Natural killer cell treated with Interleukin-12 subunit alpha and Interleukin-12 subunit beta and Interleukin-15 and Interleukin-18, amount 100 ng/mL, for 72 hours (primary cell): ENCODE measurements at regions not wholly inside any gene's neighbourhood (a gene's known extent, or its start where the extent isn't known, plus 50 kb on each side); places are given as distances from the start of the nearest gene placed in this dataset.
"Not testable (repeated sequence)": the region's sequence is repeated elsewhere in the genome, so short reads cannot be mapped to it uniquely, and the experiment has no call there.

Experiments
- ATAC-seq, 2 donors: fragments of 150-1000 bp; cut with Tn5 transposase in 1 of 2; sonication (Bioruptor Pico), chemical (Tn5 transposase) in 1 of 2; 2 replicates each; pipeline ENCODE4 v1.10.0; 2021
- DNase-seq: peaks from one replicate; pipeline ENCODE4 v3.0.0; 2022; ENCODE audit warnings: low spot score
- H3K27ac Mint-ChIP-seq, 2 donors: 1 replicate in 1 of 2; 2 replicates in 1 of 2; pipeline ENCODE4 v1.8.0; 2022; ENCODE audit warnings: mixed read lengths in 2 of 2, mild to moderate bottlenecking in 1 of 2, moderate library complexity in 1 of 2
- H3K27me3 Mint-ChIP-seq, 2 donors: 1 replicate in 1 of 2; 2 replicates in 1 of 2; pipeline ENCODE4 v1.8.0; 2022; ENCODE audit warnings: mixed read lengths in 2 of 2
- H3K36me3 Mint-ChIP-seq: one replicate; pipeline ENCODE4 v1.8.0; 2022; ENCODE audit warnings: mixed read lengths
- H3K4me1 Mint-ChIP-seq, 2 donors: 1 replicate in 1 of 2; 2 replicates in 1 of 2; pipeline ENCODE4 v1.8.0; 2022; ENCODE audit warnings: low read depth in 2 of 2, mixed read lengths in 2 of 2, mild to moderate bottlenecking in 1 of 2
- H3K4me3 Mint-ChIP-seq: one replicate; pipeline ENCODE4 v1.8.0; 2022; ENCODE audit warnings: mixed read lengths
- H3K9me3 Mint-ChIP-seq: 2 replicates; pipeline ENCODE4 v1.8.0; 2022; ENCODE audit warnings: mixed read lengths

- H3K4me1 Mint-ChIP-seq: peaks cover 11 to 14% of the 10 kb centered on the region in 2 donors
- not testable (repeated sequence) for H3K27me3 Mint-ChIP-seq, H3K4me3 Mint-ChIP-seq, H3K36me3 Mint-ChIP-seq, ATAC-seq, H3K9me3 Mint-ChIP-seq, H3K27ac Mint-ChIP-seq, DNase-seq
Measured at GRCh38 chr5:124966741-124967140, 220.3 kb upstream of the ZNF608 start.

GRCh38 chr5:124970381-124970780, 223.9 kb upstream of the ZNF608 start:
- H3K4me3 Mint-ChIP-seq, DNase-seq, ATAC-seq, H3K27me3 Mint-ChIP-seq, H3K27ac Mint-ChIP-seq, H3K4me1 Mint-ChIP-seq, H3K36me3 Mint-ChIP-seq, H3K9me3 Mint-ChIP-seq: not testable (repeated sequence)

GRCh38 chr5:124972703-124973102, 226.3 kb upstream of the ZNF608 start:
- no peak overlapping the region for H3K27ac Mint-ChIP-seq
- no peaks in the 10 kb centered on the region for H3K9me3 Mint-ChIP-seq
- H3K4me3 Mint-ChIP-seq: no peak overlapping the region
- H3K27me3 Mint-ChIP-seq: no peaks in the 10 kb centered on the region
- DNase-seq (no peak), ATAC-seq (no peak)
- peaks cover 0 to 4% of the 10 kb centered on the region in 2 donors for H3K4me1 Mint-ChIP-seq
- no peaks in the 10 kb centered on the region for H3K36me3 Mint-ChIP-seq

GRCh38 chr5:124973661-124974060, 227.2 kb upstream of the ZNF608 start:
- peaks cover 0 to 4% of the 10 kb centered on the region in 2 donors for H3K4me1 Mint-ChIP-seq
- no peaks in the 10 kb centered on the region for H3K36me3 Mint-ChIP-seq
- H3K27ac Mint-ChIP-seq: peak overlapping the region in 1 of 2 donors; percentile 56
- no peak for ATAC-seq
- H3K4me3 Mint-ChIP-seq: no peak overlapping the region
- DNase-seq: no peak
- no peaks in the 10 kb centered on the region for H3K9me3 Mint-ChIP-seq
- H3K27me3 Mint-ChIP-seq: no peaks in the 10 kb centered on the region

GRCh38 chr5:124976086-124976485, 229.6 kb upstream of the ZNF608 start:
- H3K4me3 Mint-ChIP-seq: no peak overlapping the region
- H3K36me3 Mint-ChIP-seq: no peaks in the 10 kb centered on the region
- ATAC-seq: peak in 1 of 2 donors; percentile 33
- H3K27ac Mint-ChIP-seq: no peak overlapping the region
- no peaks in the 10 kb centered on the region for H3K9me3 Mint-ChIP-seq
- H3K27me3 Mint-ChIP-seq: no peaks in the 10 kb centered on the region
- no peak for DNase-seq
- peaks cover 0 to 16% of the 10 kb centered on the region in 2 donors for H3K4me1 Mint-ChIP-seq

GRCh38 chr5:124979251-124979650, 232.8 kb upstream of the ZNF608 start:
- Mint-ChIP-seq H3K4me1 (peaks cover 0 to 20% of the 10 kb centered on the region in 2 donors), H3K9me3 (no peaks in the 10 kb centered on the region), H3K4me3 (no peak overlapping the region), H3K27ac (peak overlapping the region in 1 of 2 donors; percentile 85), H3K36me3 (no peaks in the 10 kb centered on the region), H3K27me3 (no peaks in the 10 kb centered on the region)
- ATAC-seq (no peak), DNase-seq (no peak)

- DNase-seq (no peak), ATAC-seq (peak in 1 of 2 donors; percentile 62)
- H3K9me3 Mint-ChIP-seq: no peaks in the 10 kb centered on the region
- H3K4me1 Mint-ChIP-seq: peaks cover 0 to 23% of the 10 kb centered on the region in 2 donors
- H3K4me3 Mint-ChIP-seq: no peak overlapping the region
- H3K27ac Mint-ChIP-seq: peak overlapping the region; percentile 29 to 85
- H3K27me3 Mint-ChIP-seq: no peaks in the 10 kb centered on the region
- no peaks in the 10 kb centered on the region for H3K36me3 Mint-ChIP-seq
Measured at GRCh38 chr5:124980163-124980941, 233.9 kb upstream of the ZNF608 start.

GRCh38 chr5:124981901-124982300, 235.5 kb upstream of the ZNF608 start:
- Mint-ChIP-seq H3K27me3 (no peaks in the 10 kb centered on the region), H3K4me1 (peaks cover 4 to 33% of the 10 kb centered on the region in 2 donors), H3K27ac (peak overlapping the region in 1 of 2 donors; percentile 52), H3K4me3 (no peak overlapping the region), H3K9me3 (peaks cover 7% of the 10 kb centered on the region), H3K36me3 (no peaks in the 10 kb centered on the region)
- no peak for ATAC-seq
- DNase-seq: no peak

- ATAC-seq (no peak), DNase-seq (no peak)
Measured at GRCh38 chr5:124986170-124986569, 239.7 kb upstream of the ZNF608 start.

GRCh38 chr5:124986667-124987066, 240.2 kb upstream of the ZNF608 start:
- H3K9me3 Mint-ChIP-seq: peaks cover 7% of the 10 kb centered on the region

More at GRCh38 chr5:124986170-124986569, 239.7 kb upstream of the ZNF608 start:
- Mint-ChIP-seq H3K36me3 (no peaks in the 10 kb centered on the region), H3K9me3 (peaks cover 7% of the 10 kb centered on the region), H3K27ac (peak overlapping the region in 1 of 2 donors; percentile 68), H3K4me3 (no peak overlapping the region), H3K4me1 (peaks cover 4 to 23% of the 10 kb centered on the region in 2 donors), H3K27me3 (no peaks in the 10 kb centered on the region)

GRCh38 chr5:124987786-124988185, 241.3 kb upstream of the ZNF608 start:
- not testable (repeated sequence) for H3K4me3 Mint-ChIP-seq, H3K36me3 Mint-ChIP-seq, H3K27me3 Mint-ChIP-seq, ATAC-seq, DNase-seq, H3K9me3 Mint-ChIP-seq
- Mint-ChIP-seq H3K27ac (peak overlapping the region in 1 of 2 donors; percentile 65), H3K4me1 (peaks cover 4 to 19% of the 10 kb centered on the region in 2 donors)

More at GRCh38 chr5:124986667-124987066, 240.2 kb upstream of the ZNF608 start:
- peaks cover 4 to 19% of the 10 kb centered on the region in 2 donors for H3K4me1 Mint-ChIP-seq
- DNase-seq (no peak), ATAC-seq (peak; percentile 77 to 87)
- H3K27me3 Mint-ChIP-seq: no peaks in the 10 kb centered on the region
- peak overlapping the region in 1 of 2 donors; percentile 68 for H3K27ac Mint-ChIP-seq
- no peak overlapping the region for H3K4me3 Mint-ChIP-seq
- H3K36me3 Mint-ChIP-seq: no peaks in the 10 kb centered on the region

GRCh38 chr5:124990723-124991122, 244.3 kb upstream of the ZNF608 start:
- H3K4me1 Mint-ChIP-seq: peaks cover 4 to 16% of the 10 kb centered on the region in 2 donors
- no peak for DNase-seq
- no peak overlapping the region for H3K27ac Mint-ChIP-seq

GRCh38 chr5:124995421-124995820, 249.0 kb upstream of the ZNF608 start:
- Mint-ChIP-seq H3K4me3 (no peak overlapping the region), H3K36me3 (no peaks in the 10 kb centered on the region), H3K9me3 (no peaks in the 10 kb centered on the region), H3K27ac (no peak overlapping the region), H3K4me1 (no peaks in the 10 kb centered on the region), H3K27me3 (no peaks in the 10 kb centered on the region)
- no peak for ATAC-seq
- no peak for DNase-seq

More at GRCh38 chr5:124990723-124991122, 244.3 kb upstream of the ZNF608 start:
- Mint-ChIP-seq H3K27me3 (no peaks in the 10 kb centered on the region), H3K36me3 (no peaks in the 10 kb centered on the region), H3K9me3 (peaks cover 7% of the 10 kb centered on the region), H3K4me3 (no peak overlapping the region)
- no peak for ATAC-seq

GRCh38 chr5:124996023-124996763, 249.8 kb upstream of the ZNF608 start:
- ATAC-seq (no peak), DNase-seq (no peak)
- no peaks in the 10 kb centered on the region for H3K9me3 Mint-ChIP-seq
- no peak overlapping the region for H3K27ac Mint-ChIP-seq
- no peaks in the 10 kb centered on the region for H3K27me3 Mint-ChIP-seq
- H3K36me3 Mint-ChIP-seq: no peaks in the 10 kb centered on the region
- peaks cover 0 to 3% of the 10 kb centered on the region in 2 donors for H3K4me1 Mint-ChIP-seq
- no peak overlapping the region for H3K4me3 Mint-ChIP-seq
